ENCODE measurements at regions not wholly inside any gene's neighbourhood (a gene's known extent, or its start where the extent isn't known, plus 50 kb on each side); places are given as distances from the start of the nearest gene placed in this dataset.

DNA sequence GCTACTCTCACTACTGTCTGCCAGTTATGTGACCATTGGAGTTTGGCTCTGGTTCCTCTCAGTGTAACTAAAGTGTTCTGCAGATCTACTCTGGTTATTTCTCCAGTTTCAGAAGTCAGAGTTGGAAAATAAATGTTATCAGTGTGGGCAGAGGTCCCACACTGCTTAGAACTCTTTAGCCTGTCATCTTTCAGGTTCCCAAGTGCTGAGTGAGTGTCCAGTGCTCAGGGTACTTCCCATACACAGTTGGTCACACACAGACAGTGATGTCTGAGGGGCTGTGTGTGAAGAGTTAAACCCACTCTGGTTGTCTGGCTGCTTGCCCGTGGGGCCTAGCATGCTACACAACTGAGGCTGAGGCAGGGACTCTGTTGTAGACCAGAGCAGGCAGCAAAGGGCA lies 421.8 kb upstream of the MEX3C start:
- H4K20me1 ChIP-seq (ENCODE audit: insufficient read depth, low read length): no peaks in the 10 kb centered on the region
- H2AFZ ChIP-seq (ENCODE audit: low read depth, low read length): no peak overlapping the region
- no peaks in the 10 kb centered on the region for H3K9me3 ChIP-seq (ENCODE audit: insufficient read depth, low read length, severe bottlenecking)
- H3K4me2 ChIP-seq (ENCODE audit: insufficient read depth, low read length): no peak overlapping the region
- H3K79me2 ChIP-seq (ENCODE audit: insufficient read depth, low read length): no peaks in the 10 kb centered on the region
- no peak overlapping the region for H3K4me3 ChIP-seq (ENCODE audit: low read depth in 1 of 2, low read length in 2 of 2)
- no peak for TF ChIP-seq CTCF (IDR thresholded peaks at IDR 0.05; ENCODE audit: borderline replicate concordance, extremely low read depth, low read length, poor library complexity, severe bottlenecking)
- no peak for ATAC-seq (ENCODE audit: insufficient read depth, low read depth)
- no peaks in the 10 kb centered on the region for H3K27me3 ChIP-seq (ENCODE audit: insufficient read depth, low read length, poor library complexity)
- H3K27ac ChIP-seq (ENCODE audit: low read length): no peak overlapping the region
- no peaks in the 10 kb centered on the region for H3K4me1 ChIP-seq (ENCODE audit: insufficient read depth, low read length)
- DNase-seq: no peak
- no peaks in the 10 kb centered on the region for H3K36me3 ChIP-seq (ENCODE audit: insufficient read depth, low read length)
- no peak overlapping the region for H3K9ac ChIP-seq (ENCODE audit: low read depth, low read length)

GRCh38 chr18:51621113-51621863 lies 423.8 kb upstream of the MEX3C start:
- Histone ChIP-seq H2AFZ (ENCODE audit: low read depth, low read length) (no peak overlapping the region), H3K4me3 (ENCODE audit: low read depth in 1 of 2, low read length in 2 of 2) (no peak overlapping the region), H3K9ac (ENCODE audit: low read depth, low read length) (no peak overlapping the region), H3K27me3 (ENCODE audit: insufficient read depth, low read length, poor library complexity) (no peaks in the 10 kb centered on the region), H3K79me2 (ENCODE audit: insufficient read depth, low read length) (no peaks in the 10 kb centered on the region), H3K36me3 (ENCODE audit: insufficient read depth, low read length) (no peaks in the 10 kb centered on the region), H3K9me3 (ENCODE audit: insufficient read depth, low read length, severe bottlenecking) (no peaks in the 10 kb centered on the region), H3K4me1 (ENCODE audit: insufficient read depth, low read length) (no peaks in the 10 kb centered on the region), H3K27ac (ENCODE audit: low read length) (no peak overlapping the region), H3K4me2 (ENCODE audit: insufficient read depth, low read length) (no peak overlapping the region), H4K20me1 (ENCODE audit: insufficient read depth, low read length) (no peaks in the 10 kb centered on the region)
- ATAC-seq (ENCODE audit: insufficient read depth, low read depth): no peak; the same call in 2 of the 3 replicates
- DNase-seq: peak; percentile 44
- TF ChIP-seq CTCF (IDR thresholded peaks at IDR 0.05; ENCODE audit: borderline replicate concordance, extremely low read depth, low read length, poor library complexity, severe bottlenecking): peak; percentile 77
- no peak for TF ChIP-seq EZH2 (IDR thresholded peaks at IDR 0.05; ENCODE audit: borderline replicate concordance, low read depth, low read length, severe bottlenecking)

DNA sequence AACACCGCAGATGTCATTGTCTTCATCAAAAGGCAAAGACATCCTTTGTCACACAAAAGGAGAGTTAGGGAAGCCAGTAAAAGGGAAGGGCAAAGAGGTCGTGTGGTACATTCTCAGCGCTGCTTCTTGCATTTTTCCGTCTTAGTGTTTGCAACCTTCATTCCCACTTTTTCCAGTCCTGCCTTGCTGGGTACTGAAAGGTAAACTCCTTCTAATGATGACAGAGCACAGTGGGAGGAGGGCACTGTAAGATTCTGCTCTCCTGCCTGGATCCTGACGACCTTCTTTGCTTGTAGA lies 424.3 kb upstream of the MEX3C start:
- no peaks in the 10 kb centered on the region for H4K20me1 ChIP-seq (ENCODE audit: insufficient read depth, low read length)
- H3K9ac ChIP-seq (ENCODE audit: low read depth, low read length): no peak overlapping the region
- no peaks in the 10 kb centered on the region for H3K27me3 ChIP-seq (ENCODE audit: insufficient read depth, low read length, poor library complexity)
- no peaks in the 10 kb centered on the region for H3K9me3 ChIP-seq (ENCODE audit: insufficient read depth, low read length, severe bottlenecking)
- no peak for TF ChIP-seq EZH2 (IDR thresholded peaks at IDR 0.05; ENCODE audit: borderline replicate concordance, low read depth, low read length, severe bottlenecking)
- TF ChIP-seq CTCF (IDR thresholded peaks at IDR 0.05; ENCODE audit: borderline replicate concordance, extremely low read depth, low read length, poor library complexity, severe bottlenecking): no peak
- no peak for DNase-seq
- no peaks in the 10 kb centered on the region for H3K36me3 ChIP-seq (ENCODE audit: insufficient read depth, low read length)
- no peak overlapping the region for H2AFZ ChIP-seq (ENCODE audit: low read depth, low read length)
- no peaks in the 10 kb centered on the region for H3K4me1 ChIP-seq (ENCODE audit: insufficient read depth, low read length)
- no peak overlapping the region for H3K27ac ChIP-seq (ENCODE audit: low read length)
- no peak for ATAC-seq (ENCODE audit: insufficient read depth, low read depth)
- no peak overlapping the region for H3K4me2 ChIP-seq (ENCODE audit: insufficient read depth, low read length)
- H3K4me3 ChIP-seq (ENCODE audit: low read depth in 1 of 2, low read length in 2 of 2): no peak overlapping the region
- no peaks in the 10 kb centered on the region for H3K79me2 ChIP-seq (ENCODE audit: insufficient read depth, low read length)

DNA sequence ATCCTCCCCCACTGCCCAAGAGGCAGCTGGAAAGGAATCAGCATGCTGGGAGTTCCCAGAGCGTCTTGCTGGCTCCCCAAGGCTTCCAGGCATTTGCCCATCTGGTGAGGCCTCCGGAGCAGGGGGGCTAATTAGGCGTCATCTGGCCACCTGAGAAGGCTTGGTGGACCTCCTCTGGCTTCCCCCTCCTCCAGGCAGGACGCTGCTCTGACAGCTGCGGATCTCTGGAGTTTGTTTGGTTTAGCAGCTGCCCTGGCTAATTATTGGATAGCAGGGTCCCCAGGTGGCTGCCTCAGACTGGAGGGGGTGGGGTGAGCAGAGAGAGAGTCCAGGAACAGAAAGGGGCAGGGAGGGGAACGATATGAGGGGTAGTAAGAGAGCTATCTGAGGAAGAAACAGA lies 425.2 kb upstream of the MEX3C start:
- no peaks in the 10 kb centered on the region for H3K9me3 ChIP-seq (ENCODE audit: insufficient read depth, low read length, severe bottlenecking)
- no peaks in the 10 kb centered on the region for H4K20me1 ChIP-seq (ENCODE audit: insufficient read depth, low read length)
- H3K9ac ChIP-seq (ENCODE audit: low read depth, low read length): no peak overlapping the region
- no peak overlapping the region for H3K4me3 ChIP-seq (ENCODE audit: low read depth in 1 of 2, low read length in 2 of 2)
- no peaks in the 10 kb centered on the region for H3K27me3 ChIP-seq (ENCODE audit: insufficient read depth, low read length, poor library complexity)
- no peaks in the 10 kb centered on the region for H3K79me2 ChIP-seq (ENCODE audit: insufficient read depth, low read length)
- no peaks in the 10 kb centered on the region for H3K36me3 ChIP-seq (ENCODE audit: insufficient read depth, low read length)
- H3K4me2 ChIP-seq (ENCODE audit: insufficient read depth, low read length): no peak overlapping the region
- ATAC-seq (ENCODE audit: insufficient read depth, low read depth): no peak
- H2AFZ ChIP-seq (ENCODE audit: low read depth, low read length): no peak overlapping the region
- DNase-seq: no peak
- no peak for TF ChIP-seq EZH2 (IDR thresholded peaks at IDR 0.05; ENCODE audit: borderline replicate concordance, low read depth, low read length, severe bottlenecking)
- TF ChIP-seq CTCF (IDR thresholded peaks at IDR 0.05; ENCODE audit: borderline replicate concordance, extremely low read depth, low read length, poor library complexity, severe bottlenecking): no peak
- H3K4me1 ChIP-seq (ENCODE audit: insufficient read depth, low read length): no peaks in the 10 kb centered on the region
- H3K27ac ChIP-seq (ENCODE audit: low read length): no peak overlapping the region
